ENCODE measurements at regions not wholly inside any gene's neighbourhood (a gene's known extent, or its start where the extent isn't known, plus 50 kb on each side); places are given as distances from the start of the nearest gene placed in this dataset.

GRCh38 chr2:111647359-111647758 is 236.6 kb downstream of the ANAPC1 start:
- TF ChIP-seq CTCF (IDR thresholded peaks at IDR 0.05; ENCODE audit: control extremely low read depth, extremely low read depth): no peak
- WGBS, 2 donors: 84 to 93% methylated on average over 3 of the region's 3 CpGs
- Histone ChIP-seq H3K4me3 (no peak overlapping the region), H3K9me3 (ENCODE audit: control insufficient read depth in 4 of 4, insufficient read depth in 3 of 4, low read length in 3 of 4) (peaks cover 0 to 8% (median 1%) of the 10 kb centered on the region in 4 donors), H3K27ac (ENCODE audit: low read depth in 1 of 2, low read length in 1 of 2) (no peak overlapping the region), H3K36me3 (ENCODE audit: control insufficient read depth in 4 of 4, insufficient read depth in 4 of 4, low read length in 4 of 4) (no peaks in the 10 kb centered on the region), H3K4me1 (ENCODE audit: control insufficient read depth in 5 of 5, insufficient read depth in 5 of 5, low read length in 5 of 5) (no peaks in the 10 kb centered on the region), H3K9ac (ENCODE audit: insufficient read depth in 1 of 2, low read length in 2 of 2) (no peak overlapping the region), H3K27me3 (ENCODE audit: control insufficient read depth in 3 of 3, insufficient read depth in 3 of 3, low read length in 2 of 3) (no peaks in the 10 kb centered on the region)
- DNase-seq (no peak), ATAC-seq (ENCODE audit: insufficient read depth, low FRiP score) (no peak)

GRCh38 chr2:111652038-111652437 is 232.0 kb downstream of the ANAPC1 start:
- Histone ChIP-seq H3K4me1 (ENCODE audit: control insufficient read depth in 5 of 5, insufficient read depth in 5 of 5, low read length in 5 of 5) (peaks cover 0 to 7% (median 0%) of the 10 kb centered on the region in 5 donors), H3K27ac (ENCODE audit: low read depth in 1 of 2, low read length in 1 of 2) (no peak overlapping the region), H3K9ac (ENCODE audit: insufficient read depth in 1 of 2, low read length in 2 of 2) (no peak overlapping the region), H3K9me3 (ENCODE audit: control insufficient read depth in 4 of 4, insufficient read depth in 3 of 4, low read length in 3 of 4) (peaks cover 0 to 7% (median under 1%) of the 10 kb centered on the region in 4 donors), H3K36me3 (ENCODE audit: control insufficient read depth in 4 of 4, insufficient read depth in 4 of 4, low read length in 4 of 4) (no peaks in the 10 kb centered on the region), H3K27me3 (ENCODE audit: control insufficient read depth in 3 of 3, insufficient read depth in 3 of 3, low read length in 2 of 3) (no peaks in the 10 kb centered on the region), H3K4me3 (no peak overlapping the region)
- no peak for TF ChIP-seq CTCF (IDR thresholded peaks at IDR 0.05; ENCODE audit: control extremely low read depth, extremely low read depth)
- 96 to 97% methylated on average over 4 of the region's 4 CpGs for WGBS, 2 donors
- DNase-seq (no peak), ATAC-seq (ENCODE audit: insufficient read depth, low FRiP score) (no peak)

- no peak for TF ChIP-seq CTCF (IDR thresholded peaks at IDR 0.05; ENCODE audit: control extremely low read depth, extremely low read depth)
- H3K9me3 ChIP-seq (ENCODE audit: control insufficient read depth in 4 of 4, insufficient read depth in 3 of 4, low read length in 3 of 4): peaks cover 0 to under 1% (median 0%) of the 10 kb centered on the region in 4 donors
- H3K27ac ChIP-seq (ENCODE audit: low read depth in 1 of 2, low read length in 1 of 2): no peak overlapping the region
- peaks cover 0 to 7% (median 0%) of the 10 kb centered on the region in 5 donors for H3K4me1 ChIP-seq (ENCODE audit: control insufficient read depth in 5 of 5, insufficient read depth in 5 of 5, low read length in 5 of 5)
- H3K36me3 ChIP-seq (ENCODE audit: control insufficient read depth in 4 of 4, insufficient read depth in 4 of 4, low read length in 4 of 4): no peaks in the 10 kb centered on the region
- no peak overlapping the region for H3K9ac ChIP-seq (ENCODE audit: insufficient read depth in 1 of 2, low read length in 2 of 2)
- H3K27me3 ChIP-seq (ENCODE audit: control insufficient read depth in 3 of 3, insufficient read depth in 3 of 3, low read length in 2 of 3): no peaks in the 10 kb centered on the region
- peak in 1 of 3 donors; percentile 32 for DNase-seq
- 60 to 89% methylated on average over 1 of the region's 1 CpG for WGBS, 2 donors
- no peak for ATAC-seq (ENCODE audit: insufficient read depth, low FRiP score)
- no peak overlapping the region for H3K4me3 ChIP-seq
These were observed 231.3 kb downstream of the ANAPC1 start for GRCh38 chr2:111652681-111653080.

- ATAC-seq (ENCODE audit: insufficient read depth, low FRiP score) (no peak), DNase-seq (no peak)
- no peak for TF ChIP-seq CTCF (IDR thresholded peaks at IDR 0.05; ENCODE audit: control extremely low read depth, extremely low read depth)
- H3K27me3 ChIP-seq (ENCODE audit: control insufficient read depth in 3 of 3, insufficient read depth in 3 of 3, low read length in 2 of 3): no peaks in the 10 kb centered on the region
- no peaks in the 10 kb centered on the region for H3K36me3 ChIP-seq (ENCODE audit: control insufficient read depth in 4 of 4, insufficient read depth in 4 of 4, low read length in 4 of 4)
- H3K4me1 ChIP-seq (ENCODE audit: control insufficient read depth in 5 of 5, insufficient read depth in 5 of 5, low read length in 5 of 5): peaks cover 0 to 7% (median 0%) of the 10 kb centered on the region in 5 donors
- H3K9me3 ChIP-seq (ENCODE audit: control insufficient read depth in 4 of 4, insufficient read depth in 3 of 4, low read length in 3 of 4): no peaks in the 10 kb centered on the region
- no peak overlapping the region for H3K4me3 ChIP-seq
- no peak overlapping the region for H3K9ac ChIP-seq (ENCODE audit: insufficient read depth in 1 of 2, low read length in 2 of 2)
- 87 to 98% methylated on average over 1 of the region's 1 CpG for WGBS, 2 donors
- no peak overlapping the region for H3K27ac ChIP-seq (ENCODE audit: low read depth in 1 of 2, low read length in 1 of 2)
These were observed 230.8 kb downstream of the ANAPC1 start for GRCh38 chr2:111653103-111653624.

Data from lung (tissue), 11 donors.